Type B pancreatic cell (in vitro differentiated cells): ENCODE measurements at regions not wholly inside any gene's neighbourhood (a gene's known extent, or its start where the extent isn't known, plus 50 kb on each side); places are given as distances from the start of the nearest gene placed in this dataset.

ENCODE experiments used
- DNase-seq: peaks from one replicate; pipeline ENCODE4 v3.0.0; 2021; ENCODE audit warnings: mixed read lengths; ENCODE audit not compliant: unreplicated experiment; ENCODE audit errors: extremely low spot score
- H3K27ac Mint-ChIP-seq: 2 replicates; pipeline ENCODE4 v1.8.0; 2021; ENCODE audit warnings: mild to moderate bottlenecking, mixed read lengths
- H3K27me3 Mint-ChIP-seq: 2 replicates; pipeline ENCODE4 v1.8.0; 2021; ENCODE audit warnings: mixed read lengths
- H3K36me3 Mint-ChIP-seq: 2 replicates; pipeline ENCODE4 v1.8.0; 2021; ENCODE audit warnings: mixed read lengths
- H3K4me1 Mint-ChIP-seq: one replicate; pipeline ENCODE4 v1.8.0; 2021; ENCODE audit warnings: mixed read lengths; ENCODE audit not compliant: unreplicated experiment
- H3K4me3 Mint-ChIP-seq: 2 replicates; pipeline ENCODE4 v1.8.0; 2021; ENCODE audit warnings: mild to moderate bottlenecking, mixed read lengths
- H3K9me3 Mint-ChIP-seq: 2 replicates; pipeline ENCODE4 v1.8.0; 2021; ENCODE audit warnings: mixed read lengths
- TF ChIP-seq, protein P1 (sequence below): fragments of 200-600 bp; sonication (generic); conservative IDR thresholded peaks from 2 replicates; pipeline ENCODE4 v1.5.0; 2021; ENCODE audit warnings: antibody characterized with exemption, mild to moderate bottlenecking

DNA sequence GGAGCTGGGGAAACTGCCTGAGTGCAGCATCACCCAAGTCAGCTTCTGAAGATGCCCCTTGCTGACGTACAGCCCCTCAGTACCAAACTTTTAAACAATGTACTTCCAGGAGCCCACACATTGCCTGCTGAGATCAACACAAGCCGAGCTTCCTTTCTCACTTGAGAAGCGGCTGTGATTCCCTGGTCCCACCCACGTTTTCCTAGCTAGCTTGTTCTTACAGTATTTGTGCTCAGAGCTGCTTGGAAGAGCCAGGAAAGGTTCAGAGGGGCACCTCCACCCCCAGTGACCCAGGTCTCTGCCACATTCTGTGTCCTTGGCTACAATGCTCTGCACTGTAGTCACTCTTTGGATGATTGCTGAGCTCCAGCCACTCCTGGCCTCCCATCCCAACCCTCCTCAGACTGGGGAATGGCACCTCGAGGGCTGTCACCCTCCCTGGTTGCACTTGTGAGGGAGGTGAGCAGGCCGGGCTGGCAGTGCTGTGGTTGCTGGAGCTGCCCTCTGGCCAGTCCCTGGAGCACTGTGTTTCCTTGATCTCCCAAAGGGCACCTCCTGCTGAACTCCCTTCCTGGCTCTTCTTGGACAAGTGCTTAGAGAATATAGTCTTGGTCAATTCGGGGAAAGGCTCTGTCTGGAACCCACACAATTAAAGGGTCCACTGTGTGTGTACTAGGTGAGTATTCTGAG, 355.1 kb downstream of the AJAP1 start:
- TF ChIP-seq, protein P1, sequence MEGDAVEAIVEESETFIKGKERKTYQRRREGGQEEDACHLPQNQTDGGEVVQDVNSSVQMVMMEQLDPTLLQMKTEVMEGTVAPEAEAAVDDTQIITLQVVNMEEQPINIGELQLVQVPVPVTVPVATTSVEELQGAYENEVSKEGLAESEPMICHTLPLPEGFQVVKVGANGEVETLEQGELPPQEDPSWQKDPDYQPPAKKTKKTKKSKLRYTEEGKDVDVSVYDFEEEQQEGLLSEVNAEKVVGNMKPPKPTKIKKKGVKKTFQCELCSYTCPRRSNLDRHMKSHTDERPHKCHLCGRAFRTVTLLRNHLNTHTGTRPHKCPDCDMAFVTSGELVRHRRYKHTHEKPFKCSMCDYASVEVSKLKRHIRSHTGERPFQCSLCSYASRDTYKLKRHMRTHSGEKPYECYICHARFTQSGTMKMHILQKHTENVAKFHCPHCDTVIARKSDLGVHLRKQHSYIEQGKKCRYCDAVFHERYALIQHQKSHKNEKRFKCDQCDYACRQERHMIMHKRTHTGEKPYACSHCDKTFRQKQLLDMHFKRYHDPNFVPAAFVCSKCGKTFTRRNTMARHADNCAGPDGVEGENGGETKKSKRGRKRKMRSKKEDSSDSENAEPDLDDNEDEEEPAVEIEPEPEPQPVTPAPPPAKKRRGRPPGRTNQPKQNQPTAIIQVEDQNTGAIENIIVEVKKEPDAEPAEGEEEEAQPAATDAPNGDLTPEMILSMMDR: no peak
- Mint-ChIP-seq H3K4me1 (no peaks in the 10 kb centered on the region), H3K27me3 (peaks cover 14% of the 10 kb centered on the region), H3K9me3 (no peaks in the 10 kb centered on the region), H3K4me3 (no peak overlapping the region), H3K36me3 (no peaks in the 10 kb centered on the region), H3K27ac (no peak overlapping the region)
- DNase-seq: no peak

DNA sequence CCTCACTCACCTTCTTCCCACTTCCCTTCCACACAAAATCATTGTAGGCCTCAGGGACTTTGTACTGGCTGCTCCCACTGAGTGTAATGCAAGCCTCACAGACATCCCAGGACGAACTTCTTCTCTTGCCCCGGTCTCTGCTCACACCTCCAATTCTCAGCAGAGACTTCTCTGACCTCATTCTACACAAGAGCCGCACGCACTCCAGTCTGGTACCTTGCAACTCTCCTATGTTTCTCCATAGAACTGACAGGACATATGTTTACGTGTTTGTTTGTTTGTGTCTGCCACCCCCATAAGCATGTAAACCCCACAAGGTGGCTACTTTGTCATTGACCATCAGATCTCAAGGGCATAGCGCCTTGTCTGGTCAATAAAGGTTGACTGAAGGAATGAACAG, 350.8 kb downstream of the AJAP1 start:
- no peak for DNase-seq
- Mint-ChIP-seq H3K36me3 (no peaks in the 10 kb centered on the region), H3K4me3 (no peak overlapping the region), H3K27ac (no peak overlapping the region), H3K9me3 (no peaks in the 10 kb centered on the region), H3K27me3 (peaks cover 8% of the 10 kb centered on the region), H3K4me1 (no peaks in the 10 kb centered on the region)
- TF ChIP-seq, protein P1: no peak

DNA sequence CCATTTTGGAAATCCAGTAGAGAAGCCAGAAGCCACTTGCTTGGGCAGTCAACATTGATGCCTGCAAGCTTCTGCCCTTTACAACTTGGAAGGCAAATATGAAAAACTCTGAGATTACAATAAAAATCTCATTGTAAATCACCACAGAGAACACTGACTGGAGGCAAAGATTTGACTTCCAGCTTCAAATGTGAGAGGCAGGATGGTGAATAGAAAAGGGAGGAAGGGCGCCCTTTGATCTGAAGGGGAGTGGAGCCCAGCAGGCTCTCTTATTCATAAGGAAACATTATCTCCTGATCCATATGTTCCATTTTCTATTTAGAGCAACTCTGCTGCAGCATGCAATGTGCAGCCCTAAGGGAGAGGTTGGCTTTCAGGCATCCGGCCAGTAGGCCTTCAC, 348.3 kb downstream of the AJAP1 start:
- DNase-seq: no peak
- TF ChIP-seq, protein P1: no peak
- Mint-ChIP-seq H3K4me1 (no peaks in the 10 kb centered on the region), H3K36me3 (no peaks in the 10 kb centered on the region), H3K9me3 (no peaks in the 10 kb centered on the region), H3K4me3 (no peak overlapping the region), H3K27ac (no peak overlapping the region), H3K27me3 (peaks cover 6% of the 10 kb centered on the region)

DNA sequence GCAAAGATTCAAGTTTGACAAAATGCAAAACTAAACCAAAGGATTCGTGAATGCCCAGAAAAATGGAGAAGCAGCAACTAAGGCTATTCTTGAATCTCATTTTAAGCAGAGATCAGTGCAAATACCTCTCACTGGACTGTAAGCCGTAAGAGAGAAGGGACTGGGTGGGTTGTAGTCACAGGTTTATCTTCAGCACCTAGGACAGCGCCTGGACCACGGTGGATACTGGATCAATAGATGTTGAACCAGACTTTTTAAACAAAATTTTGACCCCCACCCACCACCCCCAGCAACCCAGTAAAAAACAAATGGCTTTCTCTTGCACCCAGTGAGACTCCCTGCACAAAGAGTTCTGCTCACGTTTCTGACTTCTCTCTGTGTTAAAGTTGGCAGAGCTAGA, 347.1 kb downstream of the AJAP1 start:
- TF ChIP-seq, protein P1: no peak
- Mint-ChIP-seq H3K36me3 (no peaks in the 10 kb centered on the region), H3K27me3 (peaks cover 12% of the 10 kb centered on the region), H3K4me1 (no peaks in the 10 kb centered on the region), H3K27ac (no peak overlapping the region), H3K4me3 (no peak overlapping the region), H3K9me3 (no peaks in the 10 kb centered on the region)
- DNase-seq: no peak

DNA sequence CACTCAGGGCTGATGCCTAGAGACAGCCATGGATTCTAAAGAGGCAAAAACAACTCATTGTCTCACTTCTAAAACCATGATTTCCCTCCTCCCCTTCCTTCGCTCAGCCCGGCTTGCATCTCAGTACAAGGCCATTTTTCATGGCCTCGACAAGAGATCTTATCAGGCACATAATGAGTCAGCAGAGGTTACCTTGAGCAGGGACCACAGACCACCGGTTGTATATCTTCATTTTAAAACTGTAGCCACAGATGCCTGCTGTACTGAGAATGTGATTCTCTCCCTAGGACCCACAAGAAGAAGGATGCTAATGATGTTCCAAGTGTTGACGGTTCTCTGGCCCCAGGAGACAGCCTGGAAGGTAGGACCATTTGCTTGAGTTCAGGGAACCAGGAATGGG, 331.9 kb downstream of the AJAP1 start:
- DNase-seq: no peak
- no peak overlapping the region for H3K4me3 Mint-ChIP-seq
- peaks cover 5% of the 10 kb centered on the region for H3K4me1 Mint-ChIP-seq
- TF ChIP-seq, protein P1: no peak
- H3K36me3 Mint-ChIP-seq: no peaks in the 10 kb centered on the region
- H3K27ac Mint-ChIP-seq: no peak overlapping the region
- H3K27me3 Mint-ChIP-seq: peaks cover 27% of the 10 kb centered on the region
- H3K9me3 Mint-ChIP-seq: no peaks in the 10 kb centered on the region
